ENCODE measurements at regions not wholly inside any gene's neighbourhood (a gene's known extent, or its start where the extent isn't known, plus 50 kb on each side); places are given as distances from the start of the nearest gene placed in this dataset.
"Not testable (repeated sequence)": the region's sequence is repeated elsewhere in the genome, so short reads cannot be mapped to it uniquely, and the experiment has no call there.

GRCh38 chr7:115574681-115575291 is 455.8 kb downstream of the TFEC start:
- no peak for DNase-seq (ENCODE audit: low read depth in 2 of 3, low spot score in 1 of 3)

- no peak for DNase-seq (ENCODE audit: low read depth in 2 of 3, low spot score in 1 of 3)
Measured at GRCh38 chr7:115572111-115572510, 458.5 kb downstream of the TFEC start.

GRCh38 chr7:115561335-115562110 is 469.0 kb downstream of the TFEC start:
- DNase-seq (ENCODE audit: low read depth in 2 of 3, low spot score in 1 of 3) = no peak

GRCh38 chr7:115559877-115560276 is 470.7 kb downstream of the TFEC start:
- DNase-seq (ENCODE audit: low read depth in 2 of 3, low spot score in 1 of 3) = no peak

GRCh38 chr7:115558161-115558560 is 472.4 kb downstream of the TFEC start:
- no peak for DNase-seq (ENCODE audit: low read depth in 2 of 3, low spot score in 1 of 3)

- DNase-seq (ENCODE audit: low read depth in 2 of 3, low spot score in 1 of 3) = not testable (repeated sequence)
Measured at GRCh38 chr7:115557296-115557695, 473.3 kb downstream of the TFEC start.

GRCh38 chr7:115552766-115553165 is 477.8 kb downstream of the TFEC start:
- no peak for DNase-seq (ENCODE audit: low read depth in 2 of 3, low spot score in 1 of 3)

GRCh38 chr7:115549910-115550309 is 480.7 kb downstream of the TFEC start:
- DNase-seq (ENCODE audit: low read depth in 2 of 3, low spot score in 1 of 3) = no peak

GRCh38 chr7:115548756-115549155 is 481.8 kb downstream of the TFEC start:
- DNase-seq (ENCODE audit: low read depth in 2 of 3, low spot score in 1 of 3) = no peak

- DNase-seq (ENCODE audit: low read depth in 2 of 3, low spot score in 1 of 3) = no peak
Measured at GRCh38 chr7:115546790-115547189, 483.8 kb downstream of the TFEC start.

GRCh38 chr7:115533785-115534184 is 496.8 kb downstream of the TFEC start:
- DNase-seq (ENCODE audit: low read depth in 2 of 3, low spot score in 1 of 3) = no peak

GRCh38 chr7:115526278-115526677 is 504.3 kb downstream of the TFEC start:
- no peak for DNase-seq (ENCODE audit: low read depth in 2 of 3, low spot score in 1 of 3)

GRCh38 chr7:115522174-115522573 is 508.4 kb downstream of the TFEC start:
- DNase-seq (ENCODE audit: low read depth in 2 of 3, low spot score in 1 of 3) = no peak

- DNase-seq (ENCODE audit: low read depth in 2 of 3, low spot score in 1 of 3) = no peak
Measured at GRCh38 chr7:115516341-115516740, 514.2 kb downstream of the TFEC start.

GRCh38 chr7:115511330-115511729 is 519.2 kb downstream of the TFEC start:
- DNase-seq (ENCODE audit: low read depth in 2 of 3, low spot score in 1 of 3) = no peak

GRCh38 chr7:115505136-115505535 is 525.4 kb downstream of the TFEC start:
- no peak for DNase-seq (ENCODE audit: low read depth in 2 of 3, low spot score in 1 of 3)

- DNase-seq (ENCODE audit: low read depth in 2 of 3, low spot score in 1 of 3) = no peak
Measured at GRCh38 chr7:115499956-115500355, 530.6 kb downstream of the TFEC start.

- DNase-seq (ENCODE audit: low read depth in 2 of 3, low spot score in 1 of 3) = no peak
Measured at GRCh38 chr7:115496006-115496405, 534.6 kb downstream of the TFEC start.

- no peak for DNase-seq (ENCODE audit: low read depth in 2 of 3, low spot score in 1 of 3)
Measured at GRCh38 chr7:115494529-115495147, 535.9 kb downstream of the TFEC start.

- no peak for DNase-seq (ENCODE audit: low read depth in 2 of 3, low spot score in 1 of 3)
Measured at GRCh38 chr7:115493381-115493780, 537.2 kb downstream of the TFEC start.

- DNase-seq (ENCODE audit: low read depth in 2 of 3, low spot score in 1 of 3) = no peak
Measured at GRCh38 chr7:115491744-115492380, 538.7 kb downstream of the TFEC start.

GRCh38 chr7:115479448-115479847 is 551.1 kb downstream of the TFEC start:
- no peak for DNase-seq (ENCODE audit: low read depth in 2 of 3, low spot score in 1 of 3)
